ENCODE measurements at regions not wholly inside any gene's neighbourhood (a gene's known extent, or its start where the extent isn't known, plus 50 kb on each side); places are given as distances from the start of the nearest gene placed in this dataset.

- TF ChIP-seq CTCF (IDR thresholded peaks at IDR 0.05; ENCODE audit: control extremely low read depth, extremely low read depth, low read depth, missing control alignments) = no peak
- POLR2A ChIA-PET = no interaction called here
- CTCF ChIA-PET = no interaction called here
- DNase-seq (ENCODE audit: extremely low spot score) = no peak
Observed at GRCh38 chr11:79626135-79627075, 185.6 kb upstream of the TENM4 start.

- CTCF ChIA-PET = no interaction called here
- TF ChIP-seq CTCF (IDR thresholded peaks at IDR 0.05; ENCODE audit: control extremely low read depth, extremely low read depth, low read depth, missing control alignments) = no peak
- no peak for DNase-seq (ENCODE audit: extremely low spot score)
- POLR2A ChIA-PET = no interaction called here
Observed at GRCh38 chr11:79623375-79623774, 182.5 kb upstream of the TENM4 start.

- no peak for TF ChIP-seq CTCF (IDR thresholded peaks at IDR 0.05; ENCODE audit: control extremely low read depth, extremely low read depth, low read depth, missing control alignments)
- ChIA-PET POLR2A (no interaction called here), CTCF (interaction anchor here (1.8 kb wide), 1 partner anchor 15 kb away, joined by 5 read pairs; no protein-coding TSS in a partner anchor)
Observed at GRCh38 chr11:79617561-79617960, 176.7 kb upstream of the TENM4 start.

GRCh38 chr11:79616392-79616851 lies 175.6 kb upstream of the TENM4 start:
- CTCF ChIA-PET = interaction anchor here (0.8 kb wide), 1 partner anchor 48 kb away, joined by 3 read pairs; no protein-coding TSS in a partner anchor
- TF ChIP-seq CTCF (IDR thresholded peaks at IDR 0.05; ENCODE audit: control extremely low read depth, extremely low read depth, low read depth, missing control alignments) = no peak
- DNase-seq (ENCODE audit: extremely low spot score) = no peak
- POLR2A ChIA-PET = no interaction called here

More at GRCh38 chr11:79617561-79617960, 176.7 kb upstream of the TENM4 start:
- DNase-seq (ENCODE audit: extremely low spot score) = no peak

GRCh38 chr11:79615425-79615824 lies 174.6 kb upstream of the TENM4 start:
- TF ChIP-seq CTCF (IDR thresholded peaks at IDR 0.05; ENCODE audit: control extremely low read depth, extremely low read depth, low read depth, missing control alignments) = no peak
- DNase-seq (ENCODE audit: extremely low spot score) = no peak
- ChIA-PET CTCF (interaction anchor here (0.9 kb wide), 1 partner anchor 9 kb away, joined by 3 read pairs; no protein-coding TSS in a partner anchor), POLR2A (no interaction called here)

- no peak for TF ChIP-seq CTCF (IDR thresholded peaks at IDR 0.05; ENCODE audit: control extremely low read depth, extremely low read depth, low read depth, missing control alignments)
- POLR2A ChIA-PET = no interaction called here
- CTCF ChIA-PET = no interaction called here
- no peak for DNase-seq (ENCODE audit: extremely low spot score)
Observed at GRCh38 chr11:79610678-79611077, 169.8 kb upstream of the TENM4 start.
